Colonic mucosa (tissue), 4 donors: ENCODE measurements at regions not wholly inside any gene's neighbourhood (a gene's known extent, or its start where the extent isn't known, plus 50 kb on each side); places are given as distances from the start of the nearest gene placed in this dataset.

Source experiments
- DNase-seq: peaks from one replicate; pipeline ENCODE4 v3.0.0-alpha.2; 2020
- H3K27ac ChIP-seq: fragments of 200-600 bp; one replicate; pipeline ENCODE4 v1.8.0; 2021
- H3K27me3 ChIP-seq: fragments of 200-600 bp; one replicate; pipeline ENCODE4 v1.8.0; 2021
- H3K36me3 ChIP-seq: fragments of 200-600 bp; one replicate; pipeline ENCODE4 v1.8.0; 2021
- H3K4me1 ChIP-seq: fragments of 200-600 bp; one replicate; pipeline ENCODE4 v1.8.0; 2021; ENCODE audit warnings: mild to moderate bottlenecking
- H3K4me3 ChIP-seq: fragments of 200-600 bp; one replicate; pipeline ENCODE4 v1.8.0; 2021
- H3K9ac ChIP-seq, 2 donors: one replicate each; pipeline ENCODE4 v1.7.0; 2013; ENCODE audit warnings: control low read depth in 2 of 2, low read depth in 2 of 2, low read length in 2 of 2
- H3K9me3 ChIP-seq: fragments of 200-600 bp; one replicate; pipeline ENCODE4 v1.8.0; 2021
- CTCF ChIP-seq: fragments of 200-600 bp; IDR thresholded peaks from one replicate; pipeline ENCODE4 v1.8.0; 2022; ENCODE audit warnings: antibody characterized with exemption, mild to moderate bottlenecking
- intact Hi-C: fragments of 100-400 bp; cut with DNase I; formaldehyde crosslinking; loops from one replicate; pipeline ENCODE4 v1.14.1; 2022
- donor health status: healthy.
- donor health status: DM: no; HTN: no; CAD: no.
- donor health status: DM: no; HTN: no; CAD: no.

- H3K27ac ChIP-seq: no peak overlapping the region
- no peaks in the 10 kb centered on the region for H3K36me3 ChIP-seq
- H3K4me1 ChIP-seq: no peaks in the 10 kb centered on the region
- intact Hi-C loops: no loop called here
- H3K9ac ChIP-seq: no peak overlapping the region
- H3K9me3 ChIP-seq: no peaks in the 10 kb centered on the region
- no peak for DNase-seq
- no peak overlapping the region for H3K4me3 ChIP-seq
- no peak for TF ChIP-seq CTCF
- no peaks in the 10 kb centered on the region for H3K27me3 ChIP-seq
Observed at GRCh38 chr11:97964332-97965004, 1056.3 kb upstream of the CNTN5 start.

- DNase-seq: no peak
- no peaks in the 10 kb centered on the region for H3K9me3 ChIP-seq
- intact Hi-C loops: no loop called here
- no peak overlapping the region for H3K4me3 ChIP-seq
- no peaks in the 10 kb centered on the region for H3K36me3 ChIP-seq
- no peak for TF ChIP-seq CTCF
- H3K9ac ChIP-seq: no peak overlapping the region
- no peaks in the 10 kb centered on the region for H3K4me1 ChIP-seq
- H3K27me3 ChIP-seq: no peaks in the 10 kb centered on the region
- no peak overlapping the region for H3K27ac ChIP-seq
Observed at GRCh38 chr11:97965849-97966646, 1054.7 kb upstream of the CNTN5 start.

DNA sequence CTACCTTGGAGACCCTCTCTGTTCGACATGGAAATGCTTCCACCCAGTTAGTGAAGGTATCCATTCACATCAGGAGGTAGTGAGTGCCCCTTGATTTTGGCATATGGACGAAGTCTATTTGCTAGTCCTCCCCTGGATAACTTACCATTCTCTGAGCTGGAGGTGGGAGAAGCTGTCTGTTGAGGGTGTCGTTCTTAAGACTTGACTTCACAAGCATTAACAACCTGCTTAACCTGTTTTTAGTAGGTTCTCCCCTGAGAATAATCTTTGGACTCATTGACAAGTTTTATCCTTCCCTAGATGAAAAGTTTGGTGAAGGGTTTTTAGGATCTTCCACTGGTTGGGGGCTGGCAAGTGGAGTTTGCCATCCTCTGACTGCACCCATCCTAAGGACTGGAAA, 1053.8 kb upstream of the CNTN5 start:
- H3K27ac ChIP-seq: no peak overlapping the region
- no peak for DNase-seq
- H3K4me3 ChIP-seq: no peak overlapping the region
- TF ChIP-seq CTCF: no peak
- H3K9me3 ChIP-seq: no peaks in the 10 kb centered on the region
- H3K9ac ChIP-seq: no peak overlapping the region
- H3K36me3 ChIP-seq: no peaks in the 10 kb centered on the region
- no peaks in the 10 kb centered on the region for H3K27me3 ChIP-seq
- intact Hi-C loops: no loop called here
- no peaks in the 10 kb centered on the region for H3K4me1 ChIP-seq

DNA sequence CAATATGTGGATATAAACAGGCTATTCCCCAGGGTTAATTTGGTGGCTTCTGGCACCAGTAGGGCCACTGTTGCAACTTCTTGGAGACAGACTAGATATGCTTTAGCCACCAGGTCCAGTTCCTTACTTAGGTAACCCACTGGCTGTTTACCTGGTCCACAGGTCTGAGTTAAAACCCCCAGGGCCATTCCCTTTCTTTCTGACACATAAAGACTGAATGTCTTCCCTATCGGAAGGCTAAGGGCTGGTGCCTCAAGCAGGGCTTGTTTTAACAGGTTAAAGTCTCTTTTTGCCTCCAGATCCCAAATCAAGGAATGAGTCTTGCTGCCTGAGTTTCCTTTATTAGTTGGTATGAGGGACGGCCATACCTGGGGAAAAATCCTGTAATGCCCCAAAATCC, 1052.7 kb upstream of the CNTN5 start:
- no peaks in the 10 kb centered on the region for H3K36me3 ChIP-seq
- no peak overlapping the region for H3K27ac ChIP-seq
- TF ChIP-seq CTCF: no peak
- intact Hi-C loops: no loop called here
- H3K9ac ChIP-seq: no peak overlapping the region
- no peak overlapping the region for H3K4me3 ChIP-seq
- no peaks in the 10 kb centered on the region for H3K4me1 ChIP-seq
- no peaks in the 10 kb centered on the region for H3K27me3 ChIP-seq
- DNase-seq: no peak
- no peaks in the 10 kb centered on the region for H3K9me3 ChIP-seq

- intact Hi-C loops: no loop called here
- Histone ChIP-seq H3K27me3 (no peaks in the 10 kb centered on the region), H3K27ac (no peak overlapping the region)
Observed at GRCh38 chr11:97972731-97973130, 1048.0 kb upstream of the CNTN5 start.

More at GRCh38 chr11:97972731-97973130, 1048.0 kb upstream of the CNTN5 start:
- H3K36me3 ChIP-seq: no peaks in the 10 kb centered on the region
- no peak overlapping the region for H3K4me3 ChIP-seq
- H3K9me3 ChIP-seq: no peaks in the 10 kb centered on the region
- H3K9ac ChIP-seq: no peak overlapping the region
- DNase-seq: no peak
- TF ChIP-seq CTCF: no peak
- no peaks in the 10 kb centered on the region for H3K4me1 ChIP-seq
